GM23338 (cell line): ENCODE measurements at regions not wholly inside any gene's neighbourhood (a gene's known extent, or its start where the extent isn't known, plus 50 kb on each side); places are given as distances from the start of the nearest gene placed in this dataset.

Experiments
- EZH2 ChIP-seq: fragments of 200-600 bp; sonication (generic); IDR thresholded peaks from one replicate; pipeline ENCODE4 v1.8.0; 2017; ENCODE audit warnings: antibody characterized with exemption, mild to moderate bottlenecking, low read depth; ENCODE audit not compliant: unreplicated experiment
- EZH2phosphoT487 ChIP-seq: fragments of 200-600 bp; sonication (generic); IDR thresholded peaks from one replicate; pipeline ENCODE4 v1.8.1; 2018; ENCODE audit warnings: antibody characterized with exemption; ENCODE audit not compliant: unreplicated experiment
- JUNB ChIP-seq: IDR thresholded peaks from one replicate; pipeline ENCODE4 v1.6.1; 2016; ENCODE audit warnings: antibody characterized with exemption; ENCODE audit not compliant: unreplicated experiment
- POLR2AphosphoS5 ChIP-seq: IDR thresholded peaks from 2 replicates; pipeline ENCODE4 v1.6.1; 2016; ENCODE audit warnings: antibody characterized with exemption, low read depth
- REST ChIP-seq: IDR thresholded peaks from one replicate; pipeline ENCODE4 v1.6.1; 2018; ENCODE audit warnings: antibody characterized with exemption; ENCODE audit not compliant: unreplicated experiment
- TF ChIP-seq, protein P1 (sequence below), 2 experiments: fragments of 200-600 bp in 1 of 2; sonication (generic) in 1 of 2; conservative IDR thresholded peaks; 2 replicates each; pipeline versions ENCODE4 v1.5.1 to v1.6.1; 2016 to 2017; ENCODE audit warnings: antibody characterized with exemption in 2 of 2, low read depth in 2 of 2, mild to moderate bottlenecking in 2 of 2, moderate library complexity in 1 of 2

GRCh38 chr7:86372262-86372661 lies 271.4 kb upstream of the GRM3 start:
- TF ChIP-seq, protein P1, sequence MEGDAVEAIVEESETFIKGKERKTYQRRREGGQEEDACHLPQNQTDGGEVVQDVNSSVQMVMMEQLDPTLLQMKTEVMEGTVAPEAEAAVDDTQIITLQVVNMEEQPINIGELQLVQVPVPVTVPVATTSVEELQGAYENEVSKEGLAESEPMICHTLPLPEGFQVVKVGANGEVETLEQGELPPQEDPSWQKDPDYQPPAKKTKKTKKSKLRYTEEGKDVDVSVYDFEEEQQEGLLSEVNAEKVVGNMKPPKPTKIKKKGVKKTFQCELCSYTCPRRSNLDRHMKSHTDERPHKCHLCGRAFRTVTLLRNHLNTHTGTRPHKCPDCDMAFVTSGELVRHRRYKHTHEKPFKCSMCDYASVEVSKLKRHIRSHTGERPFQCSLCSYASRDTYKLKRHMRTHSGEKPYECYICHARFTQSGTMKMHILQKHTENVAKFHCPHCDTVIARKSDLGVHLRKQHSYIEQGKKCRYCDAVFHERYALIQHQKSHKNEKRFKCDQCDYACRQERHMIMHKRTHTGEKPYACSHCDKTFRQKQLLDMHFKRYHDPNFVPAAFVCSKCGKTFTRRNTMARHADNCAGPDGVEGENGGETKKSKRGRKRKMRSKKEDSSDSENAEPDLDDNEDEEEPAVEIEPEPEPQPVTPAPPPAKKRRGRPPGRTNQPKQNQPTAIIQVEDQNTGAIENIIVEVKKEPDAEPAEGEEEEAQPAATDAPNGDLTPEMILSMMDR (conservative IDR thresholded peaks at IDR 0.05; ENCODE audit: low read depth in 2 of 2) = no peak
- TF ChIP-seq EZH2 (no peak), REST (no peak), POLR2AphosphoS5 (no peak), EZH2phosphoT487 (no peak), JUNB (no peak)
